ENCODE measurements at regions not wholly inside any gene's neighbourhood (a gene's known extent, or its start where the extent isn't known, plus 50 kb on each side); places are given as distances from the start of the nearest gene placed in this dataset.
A peak's percentile ranks its signal among the peaks of the same experiment; 100 is the strongest.

DNA sequence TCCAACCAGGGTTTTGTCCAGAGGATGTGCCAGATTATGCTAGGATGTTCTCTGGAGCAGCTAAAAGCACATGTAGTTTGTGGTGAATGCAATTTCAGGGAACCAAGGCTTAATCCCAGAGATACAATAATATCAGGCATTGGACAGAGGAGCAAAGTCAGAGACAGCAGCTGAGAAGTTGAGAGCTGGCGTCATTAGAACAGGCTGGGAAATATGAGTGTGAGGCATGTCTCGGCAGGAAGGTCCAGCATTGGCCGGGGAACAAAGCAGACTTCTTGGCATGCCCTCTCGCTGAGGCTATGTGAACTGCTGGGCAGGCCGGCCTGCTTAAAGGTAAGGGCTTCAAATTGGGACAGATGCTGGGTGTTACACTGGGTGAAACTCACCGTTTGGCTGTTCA lies 125.4 kb downstream of the CAND1 start:
- no peak overlapping the region for H3K27ac ChIP-seq (ENCODE audit: insufficient read depth, low read length)
- no peak overlapping the region for H3K14ac ChIP-seq (replicated peaks; ENCODE audit: low read depth, low read length)
- no peak overlapping the region; the same call in 1 of the 2 replicates for H2BK20ac ChIP-seq (ENCODE audit: low read depth, low read length)
- H2AFZ ChIP-seq (replicated peaks; ENCODE audit: low read length, poor library complexity): no peak overlapping the region
- TF ChIP-seq, protein P1, sequence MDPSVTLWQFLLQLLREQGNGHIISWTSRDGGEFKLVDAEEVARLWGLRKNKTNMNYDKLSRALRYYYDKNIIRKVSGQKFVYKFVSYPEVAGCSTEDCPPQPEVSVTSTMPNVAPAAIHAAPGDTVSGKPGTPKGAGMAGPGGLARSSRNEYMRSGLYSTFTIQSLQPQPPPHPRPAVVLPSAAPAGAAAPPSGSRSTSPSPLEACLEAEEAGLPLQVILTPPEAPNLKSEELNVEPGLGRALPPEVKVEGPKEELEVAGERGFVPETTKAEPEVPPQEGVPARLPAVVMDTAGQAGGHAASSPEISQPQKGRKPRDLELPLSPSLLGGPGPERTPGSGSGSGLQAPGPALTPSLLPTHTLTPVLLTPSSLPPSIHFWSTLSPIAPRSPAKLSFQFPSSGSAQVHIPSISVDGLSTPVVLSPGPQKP (IDR thresholded peaks at IDR 0.05; ENCODE audit: borderline replicate concordance, low read depth, low read length): no peak
- TF ChIP-seq, protein P2, sequence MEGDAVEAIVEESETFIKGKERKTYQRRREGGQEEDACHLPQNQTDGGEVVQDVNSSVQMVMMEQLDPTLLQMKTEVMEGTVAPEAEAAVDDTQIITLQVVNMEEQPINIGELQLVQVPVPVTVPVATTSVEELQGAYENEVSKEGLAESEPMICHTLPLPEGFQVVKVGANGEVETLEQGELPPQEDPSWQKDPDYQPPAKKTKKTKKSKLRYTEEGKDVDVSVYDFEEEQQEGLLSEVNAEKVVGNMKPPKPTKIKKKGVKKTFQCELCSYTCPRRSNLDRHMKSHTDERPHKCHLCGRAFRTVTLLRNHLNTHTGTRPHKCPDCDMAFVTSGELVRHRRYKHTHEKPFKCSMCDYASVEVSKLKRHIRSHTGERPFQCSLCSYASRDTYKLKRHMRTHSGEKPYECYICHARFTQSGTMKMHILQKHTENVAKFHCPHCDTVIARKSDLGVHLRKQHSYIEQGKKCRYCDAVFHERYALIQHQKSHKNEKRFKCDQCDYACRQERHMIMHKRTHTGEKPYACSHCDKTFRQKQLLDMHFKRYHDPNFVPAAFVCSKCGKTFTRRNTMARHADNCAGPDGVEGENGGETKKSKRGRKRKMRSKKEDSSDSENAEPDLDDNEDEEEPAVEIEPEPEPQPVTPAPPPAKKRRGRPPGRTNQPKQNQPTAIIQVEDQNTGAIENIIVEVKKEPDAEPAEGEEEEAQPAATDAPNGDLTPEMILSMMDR (conservative IDR thresholded peaks at IDR 0.05; ENCODE audit: low read depth, low read length): 0 out of 2 replicates have a peak, but pooled peaks have one; percentile 20
- H2AK9ac ChIP-seq (replicated peaks; ENCODE audit: low read depth, low read length, poor library complexity): no peak overlapping the region
- no peaks in the 10 kb centered on the region for H3K9me3 ChIP-seq (ENCODE audit: control insufficient read depth, insufficient read depth, low read length)
- H3K36me3 ChIP-seq (ENCODE audit: control insufficient read depth, insufficient read depth, low read length): no peaks in the 10 kb centered on the region
- H2BK15ac ChIP-seq (ENCODE audit: low read depth, low read length): no peak overlapping the region
- ChIA-PET POLR2A (ENCODE audit: unreplicated experiment) (no interaction called here), CTCF (interaction anchor here (0.7 to 1.1 kb wide), 2 partner anchors 9 to 40 kb away, joined by 3 to 7 read pairs; no protein-coding TSS in a partner anchor)
- no TSS peak for BruUV-seq (replicated peaks)
- H3K23ac ChIP-seq (ENCODE audit: low read depth, low read length): no peak overlapping the region
- dilution Hi-C loops (cut with HindIII; ENCODE audit: low sequenced_read_pairs, unreplicated experiment): no loop called here
- no peak overlapping the region for H2BK120ac ChIP-seq (ENCODE audit: low read depth, low read length)
- H4K8ac ChIP-seq (ENCODE audit: low read depth in 2 of 2, low read length in 2 of 2): 0 out of 4 replicates have a peak overlapping the region, but pooled peaks of 1 of the 2 experiments have one; percentile 6
- H4K20me1 ChIP-seq (ENCODE audit: insufficient read depth, low read length): no peaks in the 10 kb centered on the region
- intact Hi-C loops (cut with micrococcal nuclease): no loop called here
- in situ Hi-C loops (cut with MboI; ENCODE audit: low sequenced_read_pairs): no loop called here
- H2AK5ac ChIP-seq (ENCODE audit: low read depth, low read length): no peak overlapping the region
- no peak overlapping the region for H4K91ac ChIP-seq (ENCODE audit: insufficient read depth, low read depth, low read length)
- no peak overlapping the region for H3K4me2 ChIP-seq (ENCODE audit: low read depth, low read length)
- no peak overlapping the region for H3K4me3 ChIP-seq (ENCODE audit: insufficient read depth, low read depth, low read length)
- H4K5ac ChIP-seq (ENCODE audit: low read depth, low read length): no peak overlapping the region
- no peaks in the 10 kb centered on the region for H3K9me1 ChIP-seq (ENCODE audit: insufficient read depth, low read length)
- no peak overlapping the region for H3K18ac ChIP-seq (ENCODE audit: low read depth, low read length)
- no peak overlapping the region for H3K4ac ChIP-seq (ENCODE audit: low read depth, low read length)
- DNase-seq (peak; percentile 57), ATAC-seq (ENCODE audit: low read depth) (peak; percentile 88)
- H3K56ac ChIP-seq (ENCODE audit: extremely low read depth, insufficient read depth, low read length): no peak overlapping the region
- no peaks in the 10 kb centered on the region for H3K79me1 ChIP-seq (ENCODE audit: low read depth in 1 of 2, low read length in 2 of 2)
- 0 out of 2 replicates have a peak, but pooled peaks cover 1% of the 10 kb centered on the region for H3K27me3 ChIP-seq (ENCODE audit: control insufficient read depth, insufficient read depth, low read length)
- H2BK5ac ChIP-seq (ENCODE audit: low read depth, low read length, poor library complexity, severe bottlenecking): no peak overlapping the region
- no peaks in the 10 kb centered on the region for H3K4me1 ChIP-seq (ENCODE audit: control insufficient read depth, insufficient read depth, low read length)
- WGBS, 2 experiments (ENCODE audit: extremely low coverage in 2 of 2, insufficient read length in 1 of 2): no CpG with 5 or more reads among the region's 6 CpGs
- no peak overlapping the region for H3K9ac ChIP-seq (ENCODE audit: low read depth, low read length)
